ENCODE measurements at regions not wholly inside any gene's neighbourhood (a gene's known extent, or its start where the extent isn't known, plus 50 kb on each side); places are given as distances from the start of the nearest gene placed in this dataset.

GRCh38 chr2:23065210-23065609 lies 319.8 kb upstream of the KLHL29 start:
- Histone ChIP-seq H3K36me3 (ENCODE audit: control insufficient read depth, insufficient read depth, low read length) (no peaks in the 10 kb centered on the region), H3K79me2 (no peaks in the 10 kb centered on the region), H3K4me2 (ENCODE audit: low read length) (no peak overlapping the region), H3K27ac (no peak overlapping the region), H2AFZ (no peak overlapping the region), H3K9ac (no peak overlapping the region), H3K4me3 (ENCODE audit: low read depth, low read length) (no peak overlapping the region), H3K27me3 (ENCODE audit: control insufficient read depth, insufficient read depth, low read length) (no peaks in the 10 kb centered on the region), H3K4me1 (no peaks in the 10 kb centered on the region), H3K9me3 (ENCODE audit: control insufficient read depth, low read length) (no peaks in the 10 kb centered on the region)
- no peak for TF ChIP-seq CTCF (IDR thresholded peaks at IDR 0.05)

GRCh38 chr2:23065936-23066335 lies 319.0 kb upstream of the KLHL29 start:
- H3K27me3 ChIP-seq (ENCODE audit: control insufficient read depth, insufficient read depth, low read length) = no peaks in the 10 kb centered on the region
- no peak overlapping the region for H3K27ac ChIP-seq
- H2AFZ ChIP-seq = no peak overlapping the region
- H3K79me2 ChIP-seq = no peaks in the 10 kb centered on the region
- H3K36me3 ChIP-seq (ENCODE audit: control insufficient read depth, insufficient read depth, low read length) = no peaks in the 10 kb centered on the region
- no peak overlapping the region for H3K9ac ChIP-seq
- H3K4me2 ChIP-seq (ENCODE audit: low read length) = no peak overlapping the region
- H3K4me3 ChIP-seq (ENCODE audit: low read depth, low read length) = no peak overlapping the region
- TF ChIP-seq CTCF (IDR thresholded peaks at IDR 0.05) = no peak
- H3K9me3 ChIP-seq (ENCODE audit: control insufficient read depth, low read length) = no peaks in the 10 kb centered on the region
- H3K4me1 ChIP-seq = no peaks in the 10 kb centered on the region

GRCh38 chr2:23066686-23067085 lies 318.3 kb upstream of the KLHL29 start:
- H3K79me2 ChIP-seq = no peaks in the 10 kb centered on the region
- H3K4me3 ChIP-seq (ENCODE audit: low read depth, low read length) = no peak overlapping the region
- H3K4me2 ChIP-seq (ENCODE audit: low read length) = no peak overlapping the region
- no peaks in the 10 kb centered on the region for H3K27me3 ChIP-seq (ENCODE audit: control insufficient read depth, insufficient read depth, low read length)
- TF ChIP-seq CTCF (IDR thresholded peaks at IDR 0.05) = no peak
- no peaks in the 10 kb centered on the region for H3K9me3 ChIP-seq (ENCODE audit: control insufficient read depth, low read length)
- no peak overlapping the region for H2AFZ ChIP-seq
- H3K36me3 ChIP-seq (ENCODE audit: control insufficient read depth, insufficient read depth, low read length) = no peaks in the 10 kb centered on the region
- H3K4me1 ChIP-seq = no peaks in the 10 kb centered on the region
- H3K27ac ChIP-seq = no peak overlapping the region
- no peak overlapping the region for H3K9ac ChIP-seq

GRCh38 chr2:23069156-23069555 lies 315.8 kb upstream of the KLHL29 start:
- Histone ChIP-seq H3K4me1 (no peaks in the 10 kb centered on the region), H3K9me3 (ENCODE audit: control insufficient read depth, low read length) (no peaks in the 10 kb centered on the region), H3K9ac (no peak overlapping the region), H2AFZ (no peak overlapping the region), H3K4me3 (ENCODE audit: low read depth, low read length) (no peak overlapping the region), H3K4me2 (ENCODE audit: low read length) (no peak overlapping the region), H3K27ac (no peak overlapping the region), H3K36me3 (ENCODE audit: control insufficient read depth, insufficient read depth, low read length) (no peaks in the 10 kb centered on the region), H3K79me2 (no peaks in the 10 kb centered on the region), H3K27me3 (ENCODE audit: control insufficient read depth, insufficient read depth, low read length) (no peaks in the 10 kb centered on the region)
- TF ChIP-seq CTCF (IDR thresholded peaks at IDR 0.05) = no peak

GRCh38 chr2:23069923-23070322 lies 315.1 kb upstream of the KLHL29 start:
- Histone ChIP-seq H3K36me3 (ENCODE audit: control insufficient read depth, insufficient read depth, low read length) (no peaks in the 10 kb centered on the region), H3K4me2 (ENCODE audit: low read length) (no peak overlapping the region), H3K27ac (no peak overlapping the region), H2AFZ (no peak overlapping the region), H3K79me2 (no peaks in the 10 kb centered on the region), H3K4me1 (no peaks in the 10 kb centered on the region), H3K9ac (no peak overlapping the region), H3K4me3 (ENCODE audit: low read depth, low read length) (no peak overlapping the region), H3K27me3 (ENCODE audit: control insufficient read depth, insufficient read depth, low read length) (no peaks in the 10 kb centered on the region), H3K9me3 (ENCODE audit: control insufficient read depth, low read length) (no peaks in the 10 kb centered on the region)
- TF ChIP-seq CTCF (IDR thresholded peaks at IDR 0.05) = no peak

Data from parathyroid adenoma (tissue), 2 donors.